Spinal cord (tissue), 9 donors: ENCODE measurements at regions not wholly inside any gene's neighbourhood (a gene's known extent, or its start where the extent isn't known, plus 50 kb on each side); places are given as distances from the start of the nearest gene placed in this dataset.

ENCODE experiments used
- DNase-seq, 6 donors: peaks; one replicate each; pipeline versions ENCODE4 v3.0.0 to v3.0.0-alpha.2; 2013 to 2015; ENCODE audit warnings: low spot score in 6 of 6, low read depth in 4 of 6
- H3K27ac ChIP-seq: one replicate; pipeline ENCODE4 v1.5.1; 2013; ENCODE audit warnings: low read depth, low read length, control low read depth
- H3K27me3 ChIP-seq: one replicate; pipeline ENCODE4 v1.6.1; 2013; ENCODE audit warnings: low read length; ENCODE audit not compliant: control insufficient read depth, insufficient read depth
- H3K36me3 ChIP-seq: one replicate; pipeline ENCODE4 v1.6.1; 2013; ENCODE audit warnings: low read length; ENCODE audit not compliant: control insufficient read depth, insufficient read depth
- H3K4me1 ChIP-seq: one replicate; pipeline ENCODE4 v1.6.1; 2013; ENCODE audit warnings: low read length; ENCODE audit not compliant: control insufficient read depth, insufficient read depth
- H3K4me3 ChIP-seq: one replicate; pipeline ENCODE4 v1.5.1; 2013; ENCODE audit warnings: low read depth, low read length, control low read depth
- H3K9me3 ChIP-seq: one replicate; pipeline ENCODE4 v1.6.1; 2013; ENCODE audit warnings: low read length; ENCODE audit not compliant: control insufficient read depth, insufficient read depth
- WGBS: methylation state at CpG from one replicate; pipeline ENCODE4 v1.1.5; 2013; ENCODE audit warnings: missing lambda C conversion rate; ENCODE audit not compliant: insufficient coverage; 5-methylcytosine and 5-hydroxymethylcytosine counted together
- donor health status: healthy.

GRCh38 chr4:10275696-10276095, 159.1 kb upstream of the WDR1 start:
- Histone ChIP-seq H3K9me3 (no peaks in the 10 kb centered on the region), H3K4me1 (no peaks in the 10 kb centered on the region), H3K36me3 (no peaks in the 10 kb centered on the region), H3K27me3 (no peaks in the 10 kb centered on the region), H3K4me3 (no peak overlapping the region), H3K27ac (no peak overlapping the region)
- 96% methylated on average over 3 of the region's 4 CpGs for WGBS
- DNase-seq: no peak

DNA sequence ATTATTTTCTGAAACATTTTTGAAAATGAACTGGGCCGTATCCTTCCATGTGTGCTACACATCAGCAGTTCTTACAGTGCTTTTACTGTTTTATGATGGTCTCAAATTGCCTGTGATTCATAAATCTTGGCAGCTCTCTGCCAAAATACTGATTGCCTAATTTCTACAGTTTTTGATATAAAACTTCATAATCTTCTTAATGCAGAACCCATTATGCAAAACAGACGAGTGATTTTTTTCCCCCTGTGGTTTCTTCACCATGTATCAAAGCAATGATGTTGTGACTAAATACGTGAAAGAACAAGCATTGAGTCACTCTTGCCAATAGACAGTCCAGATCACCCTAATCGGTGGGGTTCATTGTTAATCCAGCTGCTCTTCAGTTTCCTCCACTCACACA, 156.4 kb upstream of the WDR1 start:
- Histone ChIP-seq H3K27ac (no peak overlapping the region), H3K36me3 (no peaks in the 10 kb centered on the region), H3K9me3 (no peaks in the 10 kb centered on the region), H3K4me1 (no peaks in the 10 kb centered on the region), H3K4me3 (no peak overlapping the region), H3K27me3 (no peaks in the 10 kb centered on the region)
- peak in 1 of 6 donors; percentile 29 for DNase-seq
- 77% methylated on average over 3 of the region's 4 CpGs for WGBS

GRCh38 chr4:10272511-10272910, 155.9 kb upstream of the WDR1 start:
- WGBS: 85% methylated on average over 5 of the region's 5 CpGs
- H3K4me3 ChIP-seq: no peak overlapping the region
- H3K27me3 ChIP-seq: no peaks in the 10 kb centered on the region
- H3K36me3 ChIP-seq: no peaks in the 10 kb centered on the region
- H3K27ac ChIP-seq: no peak overlapping the region
- no peaks in the 10 kb centered on the region for H3K4me1 ChIP-seq
- H3K9me3 ChIP-seq: no peaks in the 10 kb centered on the region
- DNase-seq: no peak

DNA sequence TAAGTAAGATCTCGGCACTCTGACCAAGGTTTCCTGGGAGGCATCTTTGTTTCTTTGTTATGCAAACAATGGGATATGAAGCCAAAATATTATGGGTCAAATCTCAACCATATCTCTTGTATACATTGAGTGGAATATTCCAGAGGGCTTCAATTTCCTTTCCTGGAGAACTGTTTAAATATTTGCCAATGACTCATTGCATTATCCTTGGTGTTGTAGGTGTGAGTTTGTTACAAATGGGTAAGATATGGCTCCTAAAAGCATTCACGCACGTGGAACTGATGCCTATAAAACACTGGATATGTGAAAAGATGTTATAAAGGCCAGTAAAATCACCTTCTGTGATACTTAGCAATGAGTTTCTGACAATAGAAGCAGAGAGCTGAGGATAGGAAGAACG, 150.5 kb upstream of the WDR1 start:
- 100% methylated on average over 1 of the region's 4 CpGs for WGBS
- DNase-seq: no peak
- Histone ChIP-seq H3K27ac (no peak overlapping the region), H3K36me3 (no peaks in the 10 kb centered on the region), H3K4me1 (no peaks in the 10 kb centered on the region), H3K9me3 (no peaks in the 10 kb centered on the region), H3K27me3 (no peaks in the 10 kb centered on the region), H3K4me3 (no peak overlapping the region)

GRCh38 chr4:10260777-10261176, 144.2 kb upstream of the WDR1 start:
- H3K9me3 ChIP-seq: no peaks in the 10 kb centered on the region
- DNase-seq: no peak
- H3K4me1 ChIP-seq: no peaks in the 10 kb centered on the region
- 61% methylated on average over 2 of the region's 2 CpGs for WGBS
- no peaks in the 10 kb centered on the region for H3K36me3 ChIP-seq
- no peak overlapping the region for H3K4me3 ChIP-seq
- H3K27me3 ChIP-seq: no peaks in the 10 kb centered on the region
- no peak overlapping the region for H3K27ac ChIP-seq

- no peaks in the 10 kb centered on the region for H3K27me3 ChIP-seq
- no peaks in the 10 kb centered on the region for H3K9me3 ChIP-seq
- WGBS: 100% methylated on average over 1 of the region's 2 CpGs
- no peak overlapping the region for H3K4me3 ChIP-seq
- no peak for DNase-seq
- no peaks in the 10 kb centered on the region for H3K4me1 ChIP-seq
- no peak overlapping the region for H3K27ac ChIP-seq
- no peaks in the 10 kb centered on the region for H3K36me3 ChIP-seq
These were observed 143.4 kb upstream of the WDR1 start for GRCh38 chr4:10259976-10260375.

DNA sequence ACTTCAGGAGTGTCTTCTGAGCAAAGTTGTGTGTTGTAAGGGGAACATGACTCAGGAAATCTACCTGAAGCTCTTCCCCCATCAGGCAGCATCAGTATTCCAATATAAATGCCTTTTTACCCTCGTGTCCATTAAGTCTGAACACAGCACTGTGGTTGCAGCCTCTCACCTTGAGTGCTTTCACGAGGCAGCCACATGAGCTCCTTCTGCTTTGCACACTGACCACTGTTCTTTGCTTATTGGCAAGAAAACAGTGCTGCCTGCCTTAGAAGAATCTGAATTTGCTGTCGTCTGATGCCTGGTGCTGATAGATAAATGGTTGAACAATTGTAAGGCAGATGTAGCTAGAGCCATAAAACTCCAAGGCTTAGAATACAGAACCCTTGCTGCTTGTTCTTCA, 139.6 kb upstream of the WDR1 start:
- no peaks in the 10 kb centered on the region for H3K4me1 ChIP-seq
- WGBS: 57% methylated on average over 3 of the region's 3 CpGs
- H3K27me3 ChIP-seq: no peaks in the 10 kb centered on the region
- no peak overlapping the region for H3K27ac ChIP-seq
- DNase-seq: no peak
- H3K4me3 ChIP-seq: no peak overlapping the region
- no peaks in the 10 kb centered on the region for H3K36me3 ChIP-seq
- no peaks in the 10 kb centered on the region for H3K9me3 ChIP-seq

GRCh38 chr4:10253765-10254164, 137.2 kb upstream of the WDR1 start:
- 75% methylated on average over 5 of the region's 6 CpGs for WGBS
- no peaks in the 10 kb centered on the region for H3K36me3 ChIP-seq
- H3K4me1 ChIP-seq: no peaks in the 10 kb centered on the region
- no peak overlapping the region for H3K27ac ChIP-seq
- no peaks in the 10 kb centered on the region for H3K27me3 ChIP-seq
- H3K4me3 ChIP-seq: no peak overlapping the region
- no peak for DNase-seq
- H3K9me3 ChIP-seq: no peaks in the 10 kb centered on the region

GRCh38 chr4:10245751-10246150, 129.2 kb upstream of the WDR1 start:
- 85% methylated on average over 6 of the region's 7 CpGs for WGBS
- Histone ChIP-seq H3K36me3 (no peaks in the 10 kb centered on the region), H3K27me3 (no peaks in the 10 kb centered on the region), H3K27ac (no peak overlapping the region), H3K9me3 (no peaks in the 10 kb centered on the region), H3K4me1 (no peaks in the 10 kb centered on the region), H3K4me3 (no peak overlapping the region)
- DNase-seq: no peak

DNA sequence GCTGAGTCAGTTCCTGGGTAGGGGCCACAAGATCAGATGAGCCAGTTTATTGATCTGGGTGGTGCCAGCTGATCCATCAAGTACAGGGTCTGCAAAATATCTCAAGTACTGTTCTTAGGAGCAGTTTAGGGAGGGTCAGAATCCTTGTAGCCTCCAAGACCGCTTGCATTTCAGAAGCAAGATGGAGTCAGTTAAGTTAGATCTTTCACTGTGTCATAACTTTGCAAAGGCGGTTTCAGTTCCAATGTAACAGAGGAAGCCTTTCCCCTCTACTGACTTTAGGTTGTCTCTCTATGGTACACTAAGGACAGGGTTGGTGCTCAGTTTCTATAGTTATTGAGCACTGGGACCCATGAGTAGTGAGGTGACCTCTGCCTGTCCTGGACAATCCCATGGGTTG, 127.3 kb upstream of the WDR1 start:
- Histone ChIP-seq H3K27me3 (no peaks in the 10 kb centered on the region), H3K36me3 (no peaks in the 10 kb centered on the region), H3K9me3 (no peaks in the 10 kb centered on the region), H3K4me3 (no peak overlapping the region), H3K27ac (no peak overlapping the region), H3K4me1 (no peaks in the 10 kb centered on the region)
- WGBS: 63% methylated on average over 1 of the region's 2 CpGs
- DNase-seq: peak in 1 of 6 donors; percentile 0
